ENCODE measurements at regions not wholly inside any gene's neighbourhood (a gene's known extent, or its start where the extent isn't known, plus 50 kb on each side); places are given as distances from the start of the nearest gene placed in this dataset.
"Not testable (repeated sequence)": the region's sequence is repeated elsewhere in the genome, so short reads cannot be mapped to it uniquely, and the experiment has no call there.

GRCh38 chr1:83055391-83056170 is 943.4 kb downstream of the TTLL7 start:
- H3K27me3 ChIP-seq = no peaks in the 10 kb centered on the region
- WGBS, 2 donors = 50 to 56% methylated on average over 2 of the region's 2 CpGs
- ATAC-seq (ENCODE audit: low FRiP score in 2 of 2) = no peak

DNA sequence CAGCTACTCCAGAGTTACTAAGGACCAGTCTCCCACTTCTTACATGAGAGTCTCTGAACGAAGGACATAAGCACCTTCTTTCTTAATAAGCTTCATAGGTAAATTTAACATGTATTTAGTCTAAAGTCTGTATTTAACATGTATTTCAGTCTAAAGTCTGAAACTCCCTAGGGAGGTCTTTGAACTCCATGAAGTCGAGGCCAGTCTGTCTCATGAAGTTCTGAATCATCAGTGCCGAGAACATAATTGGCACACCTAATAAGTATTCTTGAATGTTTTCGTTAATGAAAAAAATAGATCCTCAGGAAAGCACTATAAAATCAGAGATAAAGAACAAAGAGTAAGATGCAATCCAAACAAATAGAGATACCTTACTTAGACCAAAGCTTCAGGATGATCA is 945.5 kb downstream of the TTLL7 start:
- ATAC-seq (ENCODE audit: low FRiP score in 2 of 2) = no peak
- peaks cover 0 to 7% (median 0%) of the 10 kb centered on the region in 4 donors for H3K9me3 ChIP-seq

More at GRCh38 chr1:83055391-83056170, 943.4 kb downstream of the TTLL7 start:
- TF ChIP-seq CTCF (IDR thresholded peaks at IDR 0.05) (no peak), POLR2A (IDR thresholded peaks at IDR 0.05) (no peak), EP300 (IDR thresholded peaks at IDR 0.05) (no peak), POLR2AphosphoS5 (IDR thresholded peaks at IDR 0.05) (no peak)
- H3K4me1 ChIP-seq = no peaks in the 10 kb centered on the region
- DNase-seq = no peak
- no peak overlapping the region for H3K27ac ChIP-seq
- peaks cover 0 to 6% (median 0%) of the 10 kb centered on the region in 4 donors for H3K9me3 ChIP-seq
- H3K4me3 ChIP-seq = no peak overlapping the region
- no peaks in the 10 kb centered on the region for H3K36me3 ChIP-seq

DNA sequence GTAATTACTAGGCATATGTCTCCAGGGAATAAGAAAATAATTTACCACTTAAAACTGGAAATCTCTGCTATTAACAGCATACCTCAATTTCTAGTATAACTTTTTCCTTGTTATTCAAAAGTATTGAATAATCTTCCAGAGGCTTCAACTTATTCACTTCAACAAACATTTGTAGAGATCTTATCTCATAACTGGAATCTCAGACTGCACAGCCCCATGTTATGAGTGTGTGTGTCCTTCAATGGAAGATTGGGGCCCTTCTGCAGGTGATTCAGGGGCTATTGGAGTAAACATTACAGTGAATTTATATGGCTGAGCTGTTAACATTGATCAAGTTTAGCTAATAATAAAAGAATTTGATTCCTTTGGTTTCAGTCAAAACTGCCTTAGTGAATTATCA is 946.1 kb downstream of the TTLL7 start:
- Histone ChIP-seq H3K4me3 (no peak overlapping the region), H3K4me1 (no peaks in the 10 kb centered on the region), H3K9me3 (peaks cover 0 to 7% (median 0%) of the 10 kb centered on the region in 4 donors), H3K27ac (no peak overlapping the region), H3K36me3 (no peaks in the 10 kb centered on the region), H3K27me3 (no peaks in the 10 kb centered on the region)
- ATAC-seq (ENCODE audit: low FRiP score in 2 of 2) = no peak
- no peak for TF ChIP-seq POLR2A (IDR thresholded peaks at IDR 0.05)
- TF ChIP-seq POLR2AphosphoS5 (IDR thresholded peaks at IDR 0.05) = no peak
- TF ChIP-seq CTCF (IDR thresholded peaks at IDR 0.05) = no peak
- TF ChIP-seq EP300 (IDR thresholded peaks at IDR 0.05) = no peak
- DNase-seq = no peak

More for the DNA sequence above, 945.5 kb downstream of the TTLL7 start:
- no peaks in the 10 kb centered on the region for H3K36me3 ChIP-seq
- H3K4me1 ChIP-seq = no peaks in the 10 kb centered on the region
- WGBS, 2 donors = 77 to 88% methylated on average over 4 of the region's 4 CpGs
- H3K27me3 ChIP-seq = no peaks in the 10 kb centered on the region
- no peak overlapping the region for H3K4me3 ChIP-seq
- DNase-seq = no peak
- no peak overlapping the region for H3K27ac ChIP-seq
- TF ChIP-seq POLR2AphosphoS5 (IDR thresholded peaks at IDR 0.05) (no peak), CTCF (IDR thresholded peaks at IDR 0.05) (no peak), POLR2A (IDR thresholded peaks at IDR 0.05) (no peak)

GRCh38 chr1:83051053-83051452 is 947.9 kb downstream of the TTLL7 start:
- not testable (repeated sequence) for DNase-seq; H3K27ac ChIP-seq; H3K9me3 ChIP-seq; H3K4me3 ChIP-seq; H3K4me1 ChIP-seq; H3K27me3 ChIP-seq; H3K36me3 ChIP-seq; ATAC-seq (ENCODE audit: low FRiP score in 2 of 2)
- 85 to 92% methylated on average over 1 to 3 of the region's 3 CpGs for WGBS, 2 donors

DNA sequence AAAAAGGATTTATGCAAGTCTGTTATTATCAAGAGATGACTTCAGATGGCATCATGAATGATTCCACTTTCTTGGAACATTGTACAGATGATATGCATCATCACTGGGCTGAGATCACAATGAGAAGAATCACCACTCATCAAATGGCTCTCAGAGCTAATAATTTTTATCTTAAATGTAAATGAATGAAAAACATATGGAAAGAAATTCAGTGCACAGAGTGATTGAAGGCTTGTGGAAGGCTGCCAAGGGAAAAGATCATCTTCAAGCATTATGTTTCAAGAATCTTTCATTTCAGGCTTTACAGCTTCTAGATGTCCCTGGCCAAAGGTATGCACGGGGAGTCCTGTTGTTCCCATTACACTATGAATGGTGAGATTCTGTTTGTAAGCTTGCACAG is 955.7 kb downstream of the TTLL7 start:
- TF ChIP-seq POLR2A (IDR thresholded peaks at IDR 0.05) (no peak), POLR2AphosphoS5 (IDR thresholded peaks at IDR 0.05) (no peak), CTCF (IDR thresholded peaks at IDR 0.05) (no peak), EP300 (IDR thresholded peaks at IDR 0.05) (no peak)
- no peaks in the 10 kb centered on the region for H3K4me1 ChIP-seq
- ATAC-seq (ENCODE audit: low FRiP score in 2 of 2) (no peak), DNase-seq (no peak)
- 89 to 93% methylated on average over 1 of the region's 1 CpG for WGBS, 2 donors
- H3K27me3 ChIP-seq = no peaks in the 10 kb centered on the region
- H3K4me3 ChIP-seq = no peak overlapping the region
- H3K27ac ChIP-seq = no peak overlapping the region
- no peaks in the 10 kb centered on the region for H3K36me3 ChIP-seq
- H3K9me3 ChIP-seq = no peaks in the 10 kb centered on the region

- DNase-seq; ATAC-seq (ENCODE audit: low FRiP score in 2 of 2): not testable (repeated sequence)
- 94 to 95% methylated on average over 6 of the region's 6 CpGs for WGBS, 2 donors
Observed at GRCh38 chr1:83039091-83039490, 959.8 kb downstream of the TTLL7 start.

More at GRCh38 chr1:83039091-83039490, 959.8 kb downstream of the TTLL7 start:
- H3K9me3 ChIP-seq, H3K27ac ChIP-seq, H3K36me3 ChIP-seq, H3K4me1 ChIP-seq, H3K4me3 ChIP-seq, H3K27me3 ChIP-seq: not testable (repeated sequence)

Measured in upper lobe of left lung (tissue), 6 donors.